Thoracic aorta (tissue), 2 donors: ENCODE measurements at regions not wholly inside any gene's neighbourhood (a gene's known extent, or its start where the extent isn't known, plus 50 kb on each side); places are given as distances from the start of the nearest gene placed in this dataset.

Experiments
- ATAC-seq: fragments of 150-250 bp; one replicate; pipeline ENCODE4 v1.8.0; 2017; ENCODE audit warnings: low read depth; ENCODE audit not compliant: insufficient number of reproducible peaks, low FRiP score
- DNase-seq: peaks from one replicate; pipeline ENCODE4 v3.0.0-alpha.2; 2020; ENCODE audit warnings: low spot score
- H3K27ac ChIP-seq, 2 donors: fragments of 200-600 bp; sonication (generic); 1 replicate in 1 of 2; 2 replicates in 1 of 2; pipeline ENCODE4 v1.5.1; 2016; ENCODE audit warnings: mild to moderate bottlenecking in 2 of 2, moderate library complexity in 2 of 2
- H3K27me3 ChIP-seq: fragments of 200-600 bp; sonication (generic); replicated peaks from 2 replicates; pipeline ENCODE4 v1.6.0; 2016; ENCODE audit warnings: mild to moderate bottlenecking; ENCODE audit not compliant: insufficient read depth
- H3K36me3 ChIP-seq: fragments of 200-600 bp; sonication (generic); one replicate; pipeline ENCODE4 v1.5.1; 2016
- H3K4me1 ChIP-seq, 2 donors: fragments of 200-600 bp; sonication (generic); 1 replicate in 1 of 2; 2 replicates in 1 of 2; pipeline versions ENCODE4 v1.5.1 to v1.6.0; 2016; ENCODE audit warnings: low read depth in 2 of 2, mild to moderate bottlenecking in 1 of 2; ENCODE audit not compliant: control insufficient read depth in 1 of 2
- H3K4me3 ChIP-seq: fragments of 200-600 bp; sonication (generic); 2 replicates; pipeline ENCODE4 v1.5.1; 2016; ENCODE audit warnings: mild to moderate bottlenecking
- H3K9me3 ChIP-seq: fragments of 200-600 bp; sonication (generic); 2 replicates; pipeline ENCODE4 v1.5.1; 2016
- TF ChIP-seq, protein P1 (sequence below): fragments of 200-600 bp; sonication (generic); IDR thresholded peaks from one replicate; pipeline ENCODE4 v1.5.1; 2019; ENCODE audit warnings: antibody characterized with exemption

GRCh38 chr1:78222960-78223358 is 177.2 kb downstream of the GIPC2 start:
- no peak overlapping the region for H3K4me3 ChIP-seq
- no peaks in the 10 kb centered on the region for H3K27me3 ChIP-seq
- TF ChIP-seq, protein P1, sequence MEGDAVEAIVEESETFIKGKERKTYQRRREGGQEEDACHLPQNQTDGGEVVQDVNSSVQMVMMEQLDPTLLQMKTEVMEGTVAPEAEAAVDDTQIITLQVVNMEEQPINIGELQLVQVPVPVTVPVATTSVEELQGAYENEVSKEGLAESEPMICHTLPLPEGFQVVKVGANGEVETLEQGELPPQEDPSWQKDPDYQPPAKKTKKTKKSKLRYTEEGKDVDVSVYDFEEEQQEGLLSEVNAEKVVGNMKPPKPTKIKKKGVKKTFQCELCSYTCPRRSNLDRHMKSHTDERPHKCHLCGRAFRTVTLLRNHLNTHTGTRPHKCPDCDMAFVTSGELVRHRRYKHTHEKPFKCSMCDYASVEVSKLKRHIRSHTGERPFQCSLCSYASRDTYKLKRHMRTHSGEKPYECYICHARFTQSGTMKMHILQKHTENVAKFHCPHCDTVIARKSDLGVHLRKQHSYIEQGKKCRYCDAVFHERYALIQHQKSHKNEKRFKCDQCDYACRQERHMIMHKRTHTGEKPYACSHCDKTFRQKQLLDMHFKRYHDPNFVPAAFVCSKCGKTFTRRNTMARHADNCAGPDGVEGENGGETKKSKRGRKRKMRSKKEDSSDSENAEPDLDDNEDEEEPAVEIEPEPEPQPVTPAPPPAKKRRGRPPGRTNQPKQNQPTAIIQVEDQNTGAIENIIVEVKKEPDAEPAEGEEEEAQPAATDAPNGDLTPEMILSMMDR, result no peak
- ATAC-seq, result no peak
- H3K36me3 ChIP-seq, result no peaks in the 10 kb centered on the region
- no peaks in the 10 kb centered on the region for H3K9me3 ChIP-seq
- H3K27ac ChIP-seq, result no peak overlapping the region
- no peaks in the 10 kb centered on the region for H3K4me1 ChIP-seq
- no peak for DNase-seq

GRCh38 chr1:78223417-78224215 is 177.8 kb downstream of the GIPC2 start:
- TF ChIP-seq, protein P1, result no peak
- Histone ChIP-seq H3K9me3 (no peaks in the 10 kb centered on the region), H3K4me3 (no peak overlapping the region), H3K36me3 (no peaks in the 10 kb centered on the region), H3K27ac (no peak overlapping the region), H3K4me1 (no peaks in the 10 kb centered on the region), H3K27me3 (no peaks in the 10 kb centered on the region)
- ATAC-seq (no peak), DNase-seq (no peak)

DNA sequence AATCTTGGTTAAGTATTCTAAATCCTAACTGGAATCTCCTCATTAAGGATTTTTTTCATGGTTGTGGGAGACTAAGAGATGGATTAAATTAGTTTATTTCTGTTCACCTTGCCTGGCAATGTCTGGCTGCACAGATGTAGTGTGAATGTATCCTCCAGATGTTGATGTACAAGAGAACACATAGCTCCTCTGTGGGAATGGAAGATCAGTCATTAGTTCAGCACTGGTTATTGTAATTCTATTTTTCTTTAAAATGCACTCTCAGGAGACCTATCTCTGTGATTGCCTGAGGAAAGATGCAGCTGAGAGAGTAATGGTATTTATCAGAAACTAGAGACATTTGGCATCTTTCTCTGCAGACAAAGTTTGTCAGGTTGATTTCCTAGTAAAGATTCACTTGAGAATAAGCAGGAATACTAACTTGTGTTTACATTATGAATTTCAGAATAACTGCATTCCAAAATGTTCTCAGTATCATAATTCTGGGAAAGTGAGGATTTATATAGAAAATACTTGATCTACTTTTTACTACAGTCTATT is 178.6 kb downstream of the GIPC2 start:
- no peaks in the 10 kb centered on the region for H3K36me3 ChIP-seq
- H3K4me1 ChIP-seq, result no peaks in the 10 kb centered on the region
- DNase-seq, result no peak
- no peaks in the 10 kb centered on the region for H3K9me3 ChIP-seq
- ATAC-seq, result no peak
- H3K4me3 ChIP-seq, result no peak overlapping the region
- no peak overlapping the region for H3K27ac ChIP-seq
- no peaks in the 10 kb centered on the region for H3K27me3 ChIP-seq
- TF ChIP-seq, protein P1, result no peak

DNA sequence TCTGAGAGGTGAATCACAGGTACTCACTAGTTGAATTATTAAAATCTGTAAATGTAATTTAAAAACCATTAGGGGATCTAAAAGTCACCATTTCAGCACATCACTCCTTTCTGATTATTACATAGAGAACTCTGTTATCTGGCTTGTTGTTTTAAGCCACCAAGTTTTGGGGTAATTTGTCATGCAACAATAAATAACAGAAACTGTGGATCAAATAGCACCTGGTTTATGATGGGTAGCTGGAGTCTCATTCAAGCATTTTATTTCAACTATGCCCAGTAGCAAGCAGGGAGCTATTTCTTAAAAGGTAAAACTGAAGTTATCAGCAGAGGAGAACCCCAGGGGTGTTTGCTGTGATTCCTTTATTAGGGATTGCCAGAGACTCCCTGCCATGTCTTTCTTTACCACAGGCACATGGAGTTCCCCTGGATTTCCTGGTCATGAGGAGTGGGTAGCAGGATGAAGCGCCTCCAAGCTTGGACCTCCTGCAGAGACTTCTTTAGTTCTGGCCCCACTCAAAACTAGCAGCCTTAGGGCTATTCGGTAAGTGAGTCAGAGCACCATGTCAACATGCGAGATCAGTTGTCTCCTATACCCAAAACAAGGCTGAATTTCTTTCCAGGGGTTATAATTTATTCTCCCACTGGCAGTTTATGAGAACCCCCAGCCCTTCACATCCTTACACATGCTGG is 179.2 kb downstream of the GIPC2 start:
- H3K36me3 ChIP-seq, result no peaks in the 10 kb centered on the region
- no peak overlapping the region for H3K27ac ChIP-seq
- H3K9me3 ChIP-seq, result no peaks in the 10 kb centered on the region
- ATAC-seq (no peak), DNase-seq (no peak)
- TF ChIP-seq, protein P1, result no peak
- no peak overlapping the region for H3K4me3 ChIP-seq
- H3K4me1 ChIP-seq, result no peaks in the 10 kb centered on the region
- no peaks in the 10 kb centered on the region for H3K27me3 ChIP-seq

- H3K27me3 ChIP-seq, result no peaks in the 10 kb centered on the region
- TF ChIP-seq, protein P1, result no peak
- DNase-seq (no peak), ATAC-seq (no peak)
- no peaks in the 10 kb centered on the region for H3K36me3 ChIP-seq
- no peak overlapping the region for H3K4me3 ChIP-seq
- H3K9me3 ChIP-seq, result no peaks in the 10 kb centered on the region
- no peaks in the 10 kb centered on the region for H3K4me1 ChIP-seq
- no peak overlapping the region for H3K27ac ChIP-seq
These were observed 181.0 kb downstream of the GIPC2 start for GRCh38 chr1:78226784-78227183.
